ENCODE measurements at regions not wholly inside any gene's neighbourhood (a gene's known extent, or its start where the extent isn't known, plus 50 kb on each side); places are given as distances from the start of the nearest gene placed in this dataset.

DNA sequence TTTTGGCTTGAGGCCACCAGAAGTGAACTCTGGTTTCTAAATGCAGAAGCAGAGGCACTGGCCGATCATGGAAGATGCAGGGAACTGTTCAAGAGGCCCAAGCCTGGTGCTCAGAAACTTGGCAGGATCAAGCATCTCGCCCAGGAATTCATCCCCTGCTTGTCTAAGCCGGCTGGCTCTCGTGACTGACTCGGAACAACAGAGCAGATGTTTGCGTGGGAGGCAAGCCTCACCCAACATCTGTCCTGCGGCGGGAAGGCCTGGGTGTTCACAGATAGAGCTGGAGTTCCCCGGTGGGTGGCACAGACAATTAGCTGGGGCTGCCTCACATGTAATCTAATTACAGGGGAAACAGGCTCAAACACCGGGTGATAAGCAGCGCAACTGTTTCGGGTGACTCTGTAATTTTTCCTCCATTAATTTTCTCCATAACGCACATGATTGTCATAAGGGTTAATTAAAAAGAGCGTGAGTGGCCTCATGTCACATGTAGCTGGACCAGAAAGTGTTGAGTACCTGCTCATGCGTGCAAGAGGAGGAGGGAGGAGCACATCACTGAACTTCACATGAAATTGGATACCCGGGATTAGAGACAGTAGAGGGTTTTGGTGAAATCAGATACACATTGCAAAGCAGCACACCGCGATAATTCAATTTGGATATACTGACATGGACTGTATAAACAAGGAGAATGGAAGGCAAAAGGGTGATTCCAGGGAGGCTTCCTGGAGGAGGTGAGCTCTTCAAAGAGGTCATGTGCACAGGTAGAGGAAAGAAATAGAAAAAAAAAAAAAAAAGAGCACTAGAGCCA lies 180.0 kb downstream of the ETS2 start:
- no peaks in the 10 kb centered on the region for H3K36me3 ChIP-seq (ENCODE audit: insufficient read depth)
- TF ChIP-seq, protein P1, sequence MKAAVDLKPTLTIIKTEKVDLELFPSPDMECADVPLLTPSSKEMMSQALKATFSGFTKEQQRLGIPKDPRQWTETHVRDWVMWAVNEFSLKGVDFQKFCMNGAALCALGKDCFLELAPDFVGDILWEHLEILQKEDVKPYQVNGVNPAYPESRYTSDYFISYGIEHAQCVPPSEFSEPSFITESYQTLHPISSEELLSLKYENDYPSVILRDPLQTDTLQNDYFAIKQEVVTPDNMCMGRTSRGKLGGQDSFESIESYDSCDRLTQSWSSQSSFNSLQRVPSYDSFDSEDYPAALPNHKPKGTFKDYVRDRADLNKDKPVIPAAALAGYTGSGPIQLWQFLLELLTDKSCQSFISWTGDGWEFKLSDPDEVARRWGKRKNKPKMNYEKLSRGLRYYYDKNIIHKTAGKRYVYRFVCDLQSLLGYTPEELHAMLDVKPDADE (IDR thresholded peaks at IDR 0.05) = no peak
- TF ChIP-seq CREB1 (CRISPR knock-in tag; IDR thresholded peaks at IDR 0.05; ENCODE audit: low read depth) (no peak), EZH2phosphoT487 (IDR thresholded peaks at IDR 0.05; ENCODE audit: unreplicated experiment) (no peak), ZNF331 (CRISPR knock-in tag; IDR thresholded peaks at IDR 0.05; ENCODE audit: low read depth) (no peak), ZNF114 (CRISPR knock-in tag; IDR thresholded peaks at IDR 0.05) (no peak), EZH2 (IDR thresholded peaks at IDR 0.05; ENCODE audit: low read depth, unreplicated experiment) (no peak), NANOG (IDR thresholded peaks at IDR 0.05; ENCODE audit: borderline replicate concordance) (no peak), JUNB (IDR thresholded peaks at IDR 0.05; ENCODE audit: unreplicated experiment) (no peak)
- TF ChIP-seq, protein P2, sequence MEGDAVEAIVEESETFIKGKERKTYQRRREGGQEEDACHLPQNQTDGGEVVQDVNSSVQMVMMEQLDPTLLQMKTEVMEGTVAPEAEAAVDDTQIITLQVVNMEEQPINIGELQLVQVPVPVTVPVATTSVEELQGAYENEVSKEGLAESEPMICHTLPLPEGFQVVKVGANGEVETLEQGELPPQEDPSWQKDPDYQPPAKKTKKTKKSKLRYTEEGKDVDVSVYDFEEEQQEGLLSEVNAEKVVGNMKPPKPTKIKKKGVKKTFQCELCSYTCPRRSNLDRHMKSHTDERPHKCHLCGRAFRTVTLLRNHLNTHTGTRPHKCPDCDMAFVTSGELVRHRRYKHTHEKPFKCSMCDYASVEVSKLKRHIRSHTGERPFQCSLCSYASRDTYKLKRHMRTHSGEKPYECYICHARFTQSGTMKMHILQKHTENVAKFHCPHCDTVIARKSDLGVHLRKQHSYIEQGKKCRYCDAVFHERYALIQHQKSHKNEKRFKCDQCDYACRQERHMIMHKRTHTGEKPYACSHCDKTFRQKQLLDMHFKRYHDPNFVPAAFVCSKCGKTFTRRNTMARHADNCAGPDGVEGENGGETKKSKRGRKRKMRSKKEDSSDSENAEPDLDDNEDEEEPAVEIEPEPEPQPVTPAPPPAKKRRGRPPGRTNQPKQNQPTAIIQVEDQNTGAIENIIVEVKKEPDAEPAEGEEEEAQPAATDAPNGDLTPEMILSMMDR (conservative IDR thresholded peaks at IDR 0.05; ENCODE audit: low read depth in 2 of 2) = no peak
- TF ChIP-seq, protein P3, sequence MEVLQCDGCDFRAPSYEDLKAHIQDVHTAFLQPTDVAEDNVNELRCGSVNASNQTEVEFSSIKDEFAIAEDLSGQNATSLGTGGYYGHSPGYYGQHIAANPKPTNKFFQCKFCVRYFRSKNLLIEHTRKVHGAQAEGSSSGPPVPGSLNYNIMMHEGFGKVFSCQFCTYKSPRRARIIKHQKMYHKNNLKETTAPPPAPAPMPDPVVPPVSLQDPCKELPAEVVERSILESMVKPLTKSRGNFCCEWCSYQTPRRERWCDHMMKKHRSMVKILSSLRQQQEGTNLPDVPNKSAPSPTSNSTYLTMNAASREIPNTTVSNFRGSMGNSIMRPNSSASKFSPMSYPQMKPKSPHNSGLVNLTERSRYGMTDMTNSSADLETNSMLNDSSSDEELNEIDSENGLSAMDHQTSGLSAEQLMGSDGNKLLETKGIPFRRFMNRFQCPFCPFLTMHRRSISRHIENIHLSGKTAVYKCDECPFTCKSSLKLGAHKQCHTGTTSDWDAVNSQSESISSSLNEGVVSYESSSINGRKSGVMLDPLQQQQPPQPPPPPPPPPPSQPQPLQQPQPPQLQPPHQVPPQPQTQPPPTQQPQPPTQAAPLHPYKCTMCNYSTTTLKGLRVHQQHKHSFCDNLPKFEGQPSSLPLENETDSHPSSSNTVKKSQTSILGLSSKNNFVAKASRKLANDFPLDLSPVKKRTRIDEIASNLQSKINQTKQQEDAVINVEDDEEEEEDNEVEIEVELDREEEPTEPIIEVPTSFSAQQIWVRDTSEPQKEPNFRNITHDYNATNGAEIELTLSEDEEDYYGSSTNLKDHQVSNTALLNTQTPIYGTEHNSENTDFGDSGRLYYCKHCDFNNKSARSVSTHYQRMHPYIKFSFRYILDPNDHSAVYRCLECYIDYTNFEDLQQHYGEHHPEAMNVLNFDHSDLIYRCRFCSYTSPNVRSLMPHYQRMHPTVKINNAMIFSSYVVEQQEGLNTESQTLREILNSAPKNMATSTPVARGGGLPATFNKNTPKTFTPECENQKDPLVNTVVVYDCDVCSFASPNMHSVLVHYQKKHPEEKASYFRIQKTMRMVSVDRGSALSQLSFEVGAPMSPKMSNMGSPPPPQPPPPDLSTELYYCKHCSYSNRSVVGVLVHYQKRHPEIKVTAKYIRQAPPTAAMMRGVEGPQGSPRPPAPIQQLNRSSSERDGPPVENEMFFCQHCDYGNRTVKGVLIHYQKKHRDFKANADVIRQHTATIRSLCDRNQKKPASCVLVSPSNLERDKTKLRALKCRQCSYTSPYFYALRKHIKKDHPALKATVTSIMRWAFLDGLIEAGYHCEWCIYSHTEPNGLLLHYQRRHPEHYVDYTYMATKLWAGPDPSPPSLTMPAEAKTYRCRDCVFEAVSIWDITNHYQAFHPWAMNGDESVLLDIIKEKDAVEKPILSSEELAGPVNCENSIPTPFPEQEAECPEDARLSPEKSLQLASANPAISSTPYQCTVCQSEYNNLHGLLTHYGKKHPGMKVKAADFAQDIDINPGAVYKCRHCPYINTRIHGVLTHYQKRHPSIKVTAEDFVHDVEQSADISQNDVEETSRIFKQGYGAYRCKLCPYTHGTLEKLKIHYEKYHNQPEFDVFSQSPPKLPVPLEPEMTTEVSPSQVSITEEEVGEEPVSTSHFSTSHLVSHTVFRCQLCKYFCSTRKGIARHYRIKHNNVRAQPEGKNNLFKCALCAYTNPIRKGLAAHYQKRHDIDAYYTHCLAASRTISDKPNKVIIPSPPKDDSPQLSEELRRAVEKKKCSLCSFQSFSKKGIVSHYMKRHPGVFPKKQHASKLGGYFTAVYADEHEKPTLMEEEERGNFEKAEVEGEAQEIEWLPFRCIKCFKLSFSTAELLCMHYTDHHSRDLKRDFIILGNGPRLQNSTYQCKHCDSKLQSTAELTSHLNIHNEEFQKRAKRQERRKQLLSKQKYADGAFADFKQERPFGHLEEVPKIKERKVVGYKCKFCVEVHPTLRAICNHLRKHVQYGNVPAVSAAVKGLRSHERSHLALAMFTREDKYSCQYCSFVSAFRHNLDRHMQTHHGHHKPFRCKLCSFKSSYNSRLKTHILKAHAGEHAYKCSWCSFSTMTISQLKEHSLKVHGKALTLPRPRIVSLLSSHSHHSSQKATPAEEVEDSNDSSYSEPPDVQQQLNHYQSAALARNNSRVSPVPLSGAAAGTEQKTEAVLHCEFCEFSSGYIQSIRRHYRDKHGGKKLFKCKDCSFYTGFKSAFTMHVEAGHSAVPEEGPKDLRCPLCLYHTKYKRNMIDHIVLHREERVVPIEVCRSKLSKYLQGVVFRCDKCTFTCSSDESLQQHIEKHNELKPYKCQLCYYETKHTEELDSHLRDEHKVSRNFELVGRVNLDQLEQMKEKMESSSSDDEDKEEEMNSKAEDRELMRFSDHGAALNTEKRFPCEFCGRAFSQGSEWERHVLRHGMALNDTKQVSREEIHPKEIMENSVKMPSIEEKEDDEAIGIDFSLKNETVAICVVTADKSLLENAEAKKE (CRISPR knock-in tag; IDR thresholded peaks at IDR 0.05) = no peak
- TF ChIP-seq, protein P4, sequence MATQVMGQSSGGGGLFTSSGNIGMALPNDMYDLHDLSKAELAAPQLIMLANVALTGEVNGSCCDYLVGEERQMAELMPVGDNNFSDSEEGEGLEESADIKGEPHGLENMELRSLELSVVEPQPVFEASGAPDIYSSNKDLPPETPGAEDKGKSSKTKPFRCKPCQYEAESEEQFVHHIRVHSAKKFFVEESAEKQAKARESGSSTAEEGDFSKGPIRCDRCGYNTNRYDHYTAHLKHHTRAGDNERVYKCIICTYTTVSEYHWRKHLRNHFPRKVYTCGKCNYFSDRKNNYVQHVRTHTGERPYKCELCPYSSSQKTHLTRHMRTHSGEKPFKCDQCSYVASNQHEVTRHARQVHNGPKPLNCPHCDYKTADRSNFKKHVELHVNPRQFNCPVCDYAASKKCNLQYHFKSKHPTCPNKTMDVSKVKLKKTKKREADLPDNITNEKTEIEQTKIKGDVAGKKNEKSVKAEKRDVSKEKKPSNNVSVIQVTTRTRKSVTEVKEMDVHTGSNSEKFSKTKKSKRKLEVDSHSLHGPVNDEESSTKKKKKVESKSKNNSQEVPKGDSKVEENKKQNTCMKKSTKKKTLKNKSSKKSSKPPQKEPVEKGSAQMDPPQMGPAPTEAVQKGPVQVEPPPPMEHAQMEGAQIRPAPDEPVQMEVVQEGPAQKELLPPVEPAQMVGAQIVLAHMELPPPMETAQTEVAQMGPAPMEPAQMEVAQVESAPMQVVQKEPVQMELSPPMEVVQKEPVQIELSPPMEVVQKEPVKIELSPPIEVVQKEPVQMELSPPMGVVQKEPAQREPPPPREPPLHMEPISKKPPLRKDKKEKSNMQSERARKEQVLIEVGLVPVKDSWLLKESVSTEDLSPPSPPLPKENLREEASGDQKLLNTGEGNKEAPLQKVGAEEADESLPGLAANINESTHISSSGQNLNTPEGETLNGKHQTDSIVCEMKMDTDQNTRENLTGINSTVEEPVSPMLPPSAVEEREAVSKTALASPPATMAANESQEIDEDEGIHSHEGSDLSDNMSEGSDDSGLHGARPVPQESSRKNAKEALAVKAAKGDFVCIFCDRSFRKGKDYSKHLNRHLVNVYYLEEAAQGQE (IDR thresholded peaks at IDR 0.05; ENCODE audit: unreplicated experiment) = no peak
- no peaks in the 10 kb centered on the region for H3K36me3 Mint-ChIP-seq (ENCODE audit: low read depth)
- no peak overlapping the region for H2AFZ ChIP-seq
- H3K9me3 Mint-ChIP-seq = peaks cover 7% of the 10 kb centered on the region; the same call in 1 of the 3 replicates
- peaks cover 45% of the 10 kb centered on the region for H3K4me1 ChIP-seq (ENCODE audit: insufficient read depth)
- no peak overlapping the region for H3K4me3 ChIP-seq
- peaks cover 5% of the 10 kb centered on the region; the same call in 1 of the 2 replicates for H3K9me2 ChIP-seq (ENCODE audit: insufficient read depth)
- no peaks in the 10 kb centered on the region for H3K27me3 ChIP-seq (ENCODE audit: insufficient read depth)
- H3K79me2 ChIP-seq (replicated peaks; ENCODE audit: insufficient read depth) = no peaks in the 10 kb centered on the region
- H4K20me1 ChIP-seq (replicated peaks; ENCODE audit: insufficient read depth) = no peaks in the 10 kb centered on the region
- no peak overlapping the region for H3K4me2 ChIP-seq
- H3K27ac ChIP-seq (ENCODE audit: low read depth) = no peak overlapping the region
- H3K4me1 Mint-ChIP-seq = peaks cover 53% of the 10 kb centered on the region
- no peak overlapping the region for H3K4me3 Mint-ChIP-seq
- no peak overlapping the region for H3K27ac Mint-ChIP-seq
- ATAC-seq (no peak), DNase-seq (ENCODE audit: low spot score) (no peak)
- H3K27me3 Mint-ChIP-seq (ENCODE audit: insufficient read depth, low read depth, poor library complexity) = peaks cover 19% of the 10 kb centered on the region
- H3F3A ChIP-seq (replicated peaks; ENCODE audit: low read depth) = no peaks in the 10 kb centered on the region
